Psoas muscle (tissue), 7 donors: ENCODE measurements at regions not wholly inside any gene's neighbourhood (a gene's known extent, or its start where the extent isn't known, plus 50 kb on each side); places are given as distances from the start of the nearest gene placed in this dataset.

Experiments used
- ATAC-seq, 4 donors: fragments of 200-7000 bp; cut with Tn5 transposase; one replicate each; pipeline ENCODE4 v1.9.1; 2020; ENCODE audit warnings: moderate library complexity in 3 of 4, mild to moderate bottlenecking in 2 of 4
- DNase-seq, 2 donors: peaks; one replicate each; pipeline ENCODE4 v3.0.0-alpha.2; 2020
- H3K27ac ChIP-seq: fragments of 200-600 bp; one replicate; pipeline ENCODE4 v1.8.0; 2022
- H3K27me3 ChIP-seq, 3 donors: fragments of 200-600 bp in 1 of 3; one replicate each; pipeline versions ENCODE4 v1.6.1 to v1.8.0; 2013 to 2022; ENCODE audit warnings: low read length in 2 of 3, mild to moderate bottlenecking in 2 of 3, moderate library complexity in 1 of 3; ENCODE audit not compliant: insufficient read depth in 3 of 3
- H3K36me3 ChIP-seq, 2 donors: fragments of 200-600 bp in 1 of 2; one replicate each; pipeline versions ENCODE4 v1.6.1 to v1.8.0; 2013 to 2022; ENCODE audit warnings: low read depth in 1 of 2, mild to moderate bottlenecking in 1 of 2, moderate library complexity in 1 of 2; ENCODE audit not compliant: insufficient read depth in 1 of 2
- H3K4me1 ChIP-seq: fragments of 200-600 bp; one replicate; pipeline ENCODE4 v1.8.0; 2022
- H3K4me3 ChIP-seq: fragments of 200-600 bp; one replicate; pipeline ENCODE4 v1.8.0; 2022; ENCODE audit warnings: mild to moderate bottlenecking
- H3K9me3 ChIP-seq: fragments of 200-600 bp; one replicate; pipeline ENCODE4 v1.8.0; 2022
- CTCF ChIP-seq: fragments of 200-600 bp; IDR thresholded peaks from one replicate; pipeline ENCODE4 v1.8.0; 2022; ENCODE audit warnings: antibody characterized with exemption
- WGBS, 3 donors: extraction: QIAGEN DNeasy Blood & Tissue Kit; methylation state at CpG; one replicate each; pipeline versions ENCODE4 v1.1.6 to v1.1.7; 2013; 5-methylcytosine and 5-hydroxymethylcytosine counted together
- intact Hi-C, 2 donors: fragments of 100-400 bp; cut with DNase I; formaldehyde crosslinking; loops; one replicate each; pipeline versions ENCODE4 v1.11.0 to v1.14.2; 2022
- donor health status: healthy with polysubstance abuse.
- donor health status: DM: no; HTN: no; CAD: no; lungs with moderate emphysema.
- donor health status: Bipolar disorder and iron deficiency.
- donor health status: healthy.
- donor health status: DM: yes; HTN: yes; CAD: no.
- donor health status: DM: no; HTN: no; CAD: no.
- donor health status: DM: yes; HTN: yes; CAD: no.

- Histone ChIP-seq H3K27ac (peak overlapping the region; percentile 81), H3K4me1 (peaks cover 36% of the 10 kb centered on the region)
- DNase-seq: no peak
Observed at GRCh38 chr2:42921721-42922120, 129.3 kb upstream of the HAAO start.

GRCh38 chr2:42921147-42921520 is 128.8 kb upstream of the HAAO start:
- ATAC-seq: no peak
- intact Hi-C loops: loop anchor here in 1 of 2 donors (10.0 kb wide), 1 partner anchor 56 kb away; no protein-coding TSS in a partner anchor
- Histone ChIP-seq H3K27ac (no peak overlapping the region), H3K9me3 (no peaks in the 10 kb centered on the region), H3K4me1 (peaks cover 30% of the 10 kb centered on the region), H3K4me3 (no peak overlapping the region), H3K27me3 (no peaks in the 10 kb centered on the region), H3K36me3 (no peaks in the 10 kb centered on the region)
- 49 to 66% (median 57%) methylated on average over 4 of the region's 4 CpGs for WGBS, 3 donors
- DNase-seq: no peak
- no peak for TF ChIP-seq CTCF

More at GRCh38 chr2:42921721-42922120, 129.3 kb upstream of the HAAO start:
- Histone ChIP-seq H3K9me3 (no peaks in the 10 kb centered on the region), H3K4me3 (no peak overlapping the region), H3K27me3 (no peaks in the 10 kb centered on the region), H3K36me3 (no peaks in the 10 kb centered on the region)
- no peak for TF ChIP-seq CTCF
- 70 to 85% (median 81%) methylated on average over 3 of the region's 3 CpGs for WGBS, 3 donors
- intact Hi-C loops: loop anchor here in 1 of 2 donors (10.0 kb wide), 1 partner anchor 57 kb away; no protein-coding TSS in a partner anchor
- ATAC-seq: no peak

- no peak for DNase-seq
- Histone ChIP-seq H3K27me3 (no peaks in the 10 kb centered on the region), H3K4me1 (peaks cover 25% of the 10 kb centered on the region), H3K9me3 (no peaks in the 10 kb centered on the region), H3K27ac (no peak overlapping the region), H3K4me3 (no peak overlapping the region), H3K36me3 (no peaks in the 10 kb centered on the region)
- no peak for ATAC-seq
- 81 to 91% (median 86%) methylated on average over 14 to 15 of the region's 15 CpGs for WGBS, 3 donors
- intact Hi-C loops: loop anchor here in 1 of 2 donors (10.0 kb wide), 1 partner anchor 56 kb away; no protein-coding TSS in a partner anchor
- no peak for TF ChIP-seq CTCF
Observed at GRCh38 chr2:42920446-42921146, 128.2 kb upstream of the HAAO start.

GRCh38 chr2:42918671-42919318 is 126.4 kb upstream of the HAAO start:
- DNase-seq: no peak

More at GRCh38 chr2:42918671-42919318, 126.4 kb upstream of the HAAO start:
- H3K36me3 ChIP-seq: no peaks in the 10 kb centered on the region
- intact Hi-C loops: no loop called here
- no peak for TF ChIP-seq CTCF
- peaks cover 8% of the 10 kb centered on the region for H3K4me1 ChIP-seq
- no peak for ATAC-seq
- no peaks in the 10 kb centered on the region for H3K9me3 ChIP-seq
- H3K27ac ChIP-seq: no peak overlapping the region
- WGBS, 3 donors: 75 to 84% (median 80%) methylated on average over 9 of the region's 9 CpGs
- H3K27me3 ChIP-seq: no peaks in the 10 kb centered on the region
- no peak overlapping the region for H3K4me3 ChIP-seq
